PC-3 (cell line): ENCODE measurements at regions not wholly inside any gene's neighbourhood (a gene's known extent, or its start where the extent isn't known, plus 50 kb on each side); places are given as distances from the start of the nearest gene placed in this dataset.

Experiments
- ATAC-seq: fragments of 200-7000 bp; cut with Tn5 transposase; 2 replicates; pipeline ENCODE4 v1.9.1; 2020; ENCODE audit warnings: mild to moderate bottlenecking, moderate library complexity
- BruUV-seq: library from RNA; stranded (reverse); fragments of 400-500 nt; replicated peaks from 2 replicates; lab custom pipeline; 2021; lab: Mats Ljungman, UMichigan
- CTCF ChIA-PET: fragments of 300-600 bp; sonication (Branson Sonifier 250); formaldehyde crosslinking; loops from one replicate; lab custom pipeline; 2022; ENCODE audit warnings: antibody characterized with exemption; lab: Charles Lee
- POLR2A ChIA-PET: fragments of 300-600 bp; sonication (Branson Sonifier 250); formaldehyde crosslinking; loops from one replicate; lab custom pipeline; 2022; ENCODE audit warnings: antibody characterized with exemption; ENCODE audit not compliant: unreplicated experiment; lab: Charles Lee
- DNase-seq: peaks from one replicate; pipeline ENCODE4 v3.0.0-alpha.2; 2015
- H2AFZ ChIP-seq: fragments of 300-600 bp; sonication (generic); 2 replicates; pipeline ENCODE4 v1.6.0; 2016; ENCODE audit warnings: antibody characterized with exemption, low read length
- H3F3A ChIP-seq: fragments of 300-600 bp; sonication (generic); one replicate; pipeline ENCODE4 v1.6.0; 2017; ENCODE audit warnings: antibody characterized with exemption, low read length, control low read depth, mild to moderate bottlenecking; ENCODE audit not compliant: unreplicated experiment
- H3K27ac ChIP-seq: fragments of 300-600 bp; sonication (generic); 2 replicates; pipeline ENCODE4 v1.5.1; 2016; ENCODE audit warnings: mild to moderate bottlenecking, low read length
- H3K27me3 ChIP-seq: fragments of 300-600 bp; sonication (generic); 2 replicates; pipeline ENCODE4 v1.6.1; 2016; ENCODE audit warnings: low read length, mixed read lengths
- H3K36me3 ChIP-seq: fragments of 300-600 bp; sonication (generic); 2 replicates; pipeline ENCODE4 v1.6.1; 2016; ENCODE audit warnings: low read depth, mixed run types, low read length, mixed read lengths
- H3K4me1 ChIP-seq: fragments of 300-600 bp; sonication (generic); 2 replicates; pipeline ENCODE4 v1.5.1; 2016; ENCODE audit warnings: low read length; ENCODE audit not compliant: insufficient read depth
- H3K4me2 ChIP-seq: fragments of 300-600 bp; sonication (generic); 2 replicates; pipeline ENCODE4 v1.6.0; 2016; ENCODE audit warnings: low read length
- H3K4me3 ChIP-seq: fragments of 300-600 bp; sonication (generic); 2 replicates; pipeline ENCODE4 v1.5.1; 2016; ENCODE audit warnings: mild to moderate bottlenecking, low read length, mixed read lengths
- H3K79me2 ChIP-seq: fragments of 300-600 bp; sonication (generic); 2 replicates; pipeline ENCODE4 v1.6.1; 2017; ENCODE audit warnings: low read length, mixed read lengths
- H3K9ac ChIP-seq: fragments of 300-600 bp; sonication (generic); 2 replicates; pipeline ENCODE4 v1.6.0; 2016; ENCODE audit warnings: mild to moderate bottlenecking, low read length
- H3K9me2 ChIP-seq: fragments of 300-600 bp; sonication (generic); replicated peaks from 2 replicates; pipeline ENCODE4 v1.6.1; 2016; ENCODE audit warnings: mixed run types, low read length, mixed read lengths
- H3K9me3 ChIP-seq: fragments of 300-600 bp; sonication (generic); 2 replicates; pipeline ENCODE4 v1.6.1; 2016; ENCODE audit warnings: low read length, mixed read lengths
- H4K20me1 ChIP-seq: fragments of 300-600 bp; sonication (generic); 2 replicates; pipeline ENCODE4 v1.6.1; 2016; ENCODE audit warnings: low read length, mixed read lengths
- EZH2 ChIP-seq: fragments of 300-600 bp; sonication (generic); IDR thresholded peaks from one replicate; pipeline ENCODE4 v1.6.1; 2017; ENCODE audit warnings: antibody characterized with exemption, mild to moderate bottlenecking, low read length; ENCODE audit not compliant: unreplicated experiment
- EZH2phosphoT487 ChIP-seq: fragments of 300-600 bp; sonication (generic); IDR thresholded peaks from 2 replicates; pipeline ENCODE4 v1.6.1; 2018; ENCODE audit warnings: mild to moderate bottlenecking, antibody characterized with exemption, low read length, borderline replicate concordance
- intact Hi-C: fragments of 100-400 bp; cut with micrococcal nuclease; formaldehyde crosslinking; loops from 2 replicates; pipeline ENCODE4 v1.9.0; 2023
- TF ChIP-seq, protein P1 (sequence below): fragments of 300-600 bp; sonication (generic); conservative IDR thresholded peaks from 2 replicates; pipeline ENCODE4 v1.5.1; 2017; ENCODE audit warnings: antibody characterized with exemption, low read depth, mild to moderate bottlenecking, low read length

DNA sequence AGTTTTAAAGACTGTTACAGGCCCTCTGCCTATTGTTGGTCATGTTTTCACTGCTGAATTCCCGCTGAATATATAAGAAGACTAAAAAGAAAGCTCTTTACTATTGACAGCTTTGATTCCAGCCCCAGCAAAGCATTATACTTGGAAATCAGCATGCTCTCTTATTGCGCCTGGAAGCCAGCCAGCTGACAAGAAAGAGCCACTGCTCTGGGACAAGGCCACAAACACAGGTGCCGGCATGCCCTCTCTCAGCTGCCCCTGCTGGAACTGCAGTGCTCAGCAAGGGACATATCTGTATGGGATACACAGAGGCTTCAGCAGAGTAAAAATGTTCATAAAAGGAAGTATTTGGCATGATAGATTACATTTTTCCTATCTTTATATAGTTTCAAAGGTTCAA, 523.9 kb downstream of the ADRA2A start:
- Histone ChIP-seq H3K9me3 (no peaks in the 10 kb centered on the region), H3K36me3 (no peaks in the 10 kb centered on the region), H3K4me3 (no peak overlapping the region), H3K27ac (no peak overlapping the region), H3K4me2 (no peak overlapping the region), H3K27me3 (no peaks in the 10 kb centered on the region), H3F3A (no peaks in the 10 kb centered on the region), H2AFZ (no peak overlapping the region), H4K20me1 (no peaks in the 10 kb centered on the region), H3K9ac (no peak overlapping the region), H3K79me2 (no peaks in the 10 kb centered on the region), H3K4me1 (no peaks in the 10 kb centered on the region), H3K9me2 (no peaks in the 10 kb centered on the region)
- TF ChIP-seq EZH2 (no peak), EZH2phosphoT487 (no peak)
- TF ChIP-seq, protein P1, sequence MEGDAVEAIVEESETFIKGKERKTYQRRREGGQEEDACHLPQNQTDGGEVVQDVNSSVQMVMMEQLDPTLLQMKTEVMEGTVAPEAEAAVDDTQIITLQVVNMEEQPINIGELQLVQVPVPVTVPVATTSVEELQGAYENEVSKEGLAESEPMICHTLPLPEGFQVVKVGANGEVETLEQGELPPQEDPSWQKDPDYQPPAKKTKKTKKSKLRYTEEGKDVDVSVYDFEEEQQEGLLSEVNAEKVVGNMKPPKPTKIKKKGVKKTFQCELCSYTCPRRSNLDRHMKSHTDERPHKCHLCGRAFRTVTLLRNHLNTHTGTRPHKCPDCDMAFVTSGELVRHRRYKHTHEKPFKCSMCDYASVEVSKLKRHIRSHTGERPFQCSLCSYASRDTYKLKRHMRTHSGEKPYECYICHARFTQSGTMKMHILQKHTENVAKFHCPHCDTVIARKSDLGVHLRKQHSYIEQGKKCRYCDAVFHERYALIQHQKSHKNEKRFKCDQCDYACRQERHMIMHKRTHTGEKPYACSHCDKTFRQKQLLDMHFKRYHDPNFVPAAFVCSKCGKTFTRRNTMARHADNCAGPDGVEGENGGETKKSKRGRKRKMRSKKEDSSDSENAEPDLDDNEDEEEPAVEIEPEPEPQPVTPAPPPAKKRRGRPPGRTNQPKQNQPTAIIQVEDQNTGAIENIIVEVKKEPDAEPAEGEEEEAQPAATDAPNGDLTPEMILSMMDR, result no peak
- no peak for DNase-seq
- CTCF ChIA-PET, result no interaction called here
- POLR2A ChIA-PET, result no interaction called here
- ATAC-seq, result no peak
- intact Hi-C loops, result no loop called here
- no TSS peak for BruUV-seq

GRCh38 chr10:111612273-111612672, 535.4 kb downstream of the ADRA2A start:
- ChIA-PET POLR2A (no interaction called here), CTCF (no interaction called here)
- H3K27me3 ChIP-seq, result no peaks in the 10 kb centered on the region
- H3F3A ChIP-seq, result no peaks in the 10 kb centered on the region
- no peaks in the 10 kb centered on the region for H3K79me2 ChIP-seq
- no peak overlapping the region for H3K4me2 ChIP-seq
- no TSS peak for BruUV-seq
- H4K20me1 ChIP-seq, result no peaks in the 10 kb centered on the region
- no peaks in the 10 kb centered on the region for H3K9me2 ChIP-seq
- H3K27ac ChIP-seq, result no peak overlapping the region
- H3K9me3 ChIP-seq, result no peaks in the 10 kb centered on the region
- H3K36me3 ChIP-seq, result no peaks in the 10 kb centered on the region
- H3K9ac ChIP-seq, result no peak overlapping the region
- H3K4me1 ChIP-seq, result no peaks in the 10 kb centered on the region
- H3K4me3 ChIP-seq, result no peak overlapping the region
- DNase-seq (no peak), ATAC-seq (no peak)
- H2AFZ ChIP-seq, result no peak overlapping the region
- TF ChIP-seq, protein P1, result no peak
- no peak for TF ChIP-seq EZH2
- TF ChIP-seq EZH2phosphoT487, result no peak
- intact Hi-C loops, result no loop called here

DNA sequence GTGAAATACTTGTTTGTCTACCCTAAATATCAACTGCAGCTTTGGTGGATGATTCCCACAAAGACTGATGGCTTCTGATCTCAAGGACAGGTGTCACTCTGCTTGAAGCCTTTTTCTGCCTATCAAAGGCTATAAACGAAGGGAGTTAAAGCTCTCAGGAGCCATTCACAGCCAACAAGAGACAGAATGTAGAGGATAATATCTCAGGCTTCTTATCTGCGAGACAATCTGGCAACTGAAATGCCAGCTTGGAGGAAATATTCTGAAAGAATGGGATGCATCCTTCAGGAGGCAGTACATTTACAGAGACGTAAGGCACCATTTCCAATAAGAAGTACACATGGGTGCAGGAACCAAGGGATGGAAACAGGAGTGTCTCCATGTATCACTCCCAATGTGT, 549.4 kb downstream of the GPAM start:
- H3K4me3 ChIP-seq, result no peak overlapping the region
- ATAC-seq (no peak), DNase-seq (no peak)
- CTCF ChIA-PET, result no interaction called here
- BruUV-seq, result no TSS peak
- H3K9ac ChIP-seq, result no peak overlapping the region
- H3K79me2 ChIP-seq, result no peaks in the 10 kb centered on the region
- no peaks in the 10 kb centered on the region for H3K27me3 ChIP-seq
- H3K36me3 ChIP-seq, result no peaks in the 10 kb centered on the region
- H3K9me2 ChIP-seq, result no peaks in the 10 kb centered on the region
- H3K27ac ChIP-seq, result no peak overlapping the region
- H3K9me3 ChIP-seq, result no peaks in the 10 kb centered on the region
- no peak overlapping the region for H3K4me2 ChIP-seq
- POLR2A ChIA-PET, result no interaction called here
- H3K4me1 ChIP-seq, result no peaks in the 10 kb centered on the region
- no peaks in the 10 kb centered on the region for H4K20me1 ChIP-seq
- no peak overlapping the region for H2AFZ ChIP-seq
- TF ChIP-seq EZH2 (no peak), EZH2phosphoT487 (no peak)
- TF ChIP-seq, protein P1, result no peak
- H3F3A ChIP-seq, result no peaks in the 10 kb centered on the region
- intact Hi-C loops, result no loop called here
